A549 (cell line): ENCODE measurements at regions not wholly inside any gene's neighbourhood (a gene's known extent, or its start where the extent isn't known, plus 50 kb on each side); places are given as distances from the start of the nearest gene placed in this dataset.

Experiments
- ATAC-seq, 2 experiments: fragments of 200-7000 bp in 1 of 2; fragments of >200 bp in 1 of 2; cut with Nextera tagmentation in 1 of 2; cut with Tn5 transposase in 1 of 2; 3 replicates each; pipeline versions ENCODE4 v1.8.0 to v1.9.1; 2018 to 2020; ENCODE audit warnings: mild to moderate bottlenecking in 1 of 2, moderate library complexity in 1 of 2
- CTCF ChIA-PET: fragments of 300-600 bp; sonication (Branson Sonifier 250); formaldehyde crosslinking; extraction: SDS; loops from one replicate; lab custom pipeline; 2021; ENCODE audit warnings: antibody characterized with exemption, inconsistent platforms; lab: Yijun Ruan, JAX
- POLR2A ChIA-PET: fragments of 350-600 bp; formaldehyde crosslinking; extraction: SDS; loops from one replicate; lab custom pipeline; 2021; ENCODE audit warnings: antibody characterized with exemption, inconsistent platforms; lab: Yijun Ruan, JAX
- DNase-seq, 2 experiments: peaks; one replicate each; pipeline versions ENCODE4 v3.0.0 to v3.0.0-alpha.2; 2011 to 2016; ENCODE audit warnings: low read depth in 1 of 2, low spot score in 1 of 2
- FAIRE-seq: peaks from 2 replicates; lab custom pipeline; 2011; peaks lifted over from hg19 to GRCh38; lab: Jason Lieb, UNC
- H3K27ac ChIP-seq, 2 experiments: fragments of >200 bp; sonication (Bioruptor Twin); formaldehyde crosslinking; 3 replicates each; pipeline ENCODE4 v1.5.1; 2016 to 2017
- H3K4me1 ChIP-seq: fragments of >200 bp; sonication (Bioruptor Twin); formaldehyde crosslinking; 3 replicates; pipeline ENCODE4 v1.6.1; 2016
- H3K4me2 ChIP-seq: fragments of >200 bp; sonication (Bioruptor Twin); formaldehyde crosslinking; 3 replicates; pipeline ENCODE4 v1.6.1; 2016
- H3K4me3 ChIP-seq: fragments of >200 bp; sonication (Bioruptor Twin); formaldehyde crosslinking; 3 replicates; pipeline ENCODE4 v1.5.1; 2016
- H3K9me3 ChIP-seq: fragments of >200 bp; sonication (Bioruptor Twin); formaldehyde crosslinking; 3 replicates; pipeline ENCODE4 v1.6.1; 2016
- CBX8 ChIP-seq: fragments of 200-600 bp; sonication (generic); IDR thresholded peaks from 2 replicates; pipeline ENCODE4 v1.6.1; 2016
- CTCF ChIP-seq: fragments of >200 bp; sonication (Bioruptor Twin); formaldehyde crosslinking; IDR thresholded peaks from 3 replicates; pipeline ENCODE4 v1.5.1; 2016
- EP300 ChIP-seq, 2 experiments: fragments of >200 bp; sonication (Bioruptor Twin); formaldehyde crosslinking; IDR thresholded peaks; 2 replicates in 1 of 2; 3 replicates in 1 of 2; pipeline ENCODE4 v1.6.1; 2016 to 2017
- ESRRA ChIP-seq: fragments of 150-350 bp; IDR thresholded peaks from 2 replicates; pipeline ENCODE4 v1.6.1; 2014; ENCODE audit warnings: mild to moderate bottlenecking, low read length, borderline replicate concordance
- FOSB ChIP-seq: fragments of 250-450 bp; sonication (Bioruptor Pico); IDR thresholded peaks from 2 replicates; pipeline ENCODE4 v1.5.0; 2020; ENCODE audit warnings: mild to moderate bottlenecking, moderate library complexity
- FOXS1 ChIP-seq: fragments of 250-450 bp; sonication (Bioruptor Pico); IDR thresholded peaks from 2 replicates; pipeline ENCODE4 v1.5.0; 2020; ENCODE audit warnings: mild to moderate bottlenecking, moderate library complexity
- HDAC2 ChIP-seq: fragments of 200-600 bp; sonication (generic); IDR thresholded peaks from 2 replicates; pipeline ENCODE4 v1.6.1; 2016
- HES2 ChIP-seq: fragments of >200 bp; sonication (Bioruptor Twin); formaldehyde crosslinking; IDR thresholded peaks from 2 replicates; pipeline ENCODE4 v1.6.1; 2016
- HOXA7 ChIP-seq: fragments of 250-450 bp; sonication (Bioruptor Pico); IDR thresholded peaks from 2 replicates; pipeline ENCODE4 v1.5.0; 2020; ENCODE audit warnings: mild to moderate bottlenecking, moderate library complexity
- HOXB5 ChIP-seq: fragments of 250-450 bp; sonication (Bioruptor Pico); IDR thresholded peaks from 2 replicates; pipeline ENCODE4 v1.5.0; 2020; ENCODE audit warnings: mild to moderate bottlenecking, moderate library complexity
- KDM1A ChIP-seq: fragments of 200-600 bp; sonication (generic); IDR thresholded peaks from 2 replicates; pipeline ENCODE4 v1.6.1; 2016; ENCODE audit warnings: low read depth, mild to moderate bottlenecking
- KDM5A ChIP-seq: fragments of 200-600 bp; sonication (generic); IDR thresholded peaks from 2 replicates; pipeline ENCODE4 v1.6.1; 2016; ENCODE audit warnings: antibody characterized with exemption, mild to moderate bottlenecking
- MAX ChIP-seq: IDR thresholded peaks from 2 replicates; pipeline ENCODE4 v1.6.1; 2012
- MYC ChIP-seq: IDR thresholded peaks from 2 replicates; pipeline ENCODE4 v1.6.1; 2012; ENCODE audit warnings: mild to moderate bottlenecking, inconsistent platforms, low read length, improper control_type of control experiment, borderline replicate concordance
- PBX3 ChIP-seq: IDR thresholded peaks from 2 replicates; pipeline ENCODE4 v1.6.1; 2012
- PHF8 ChIP-seq: fragments of 200-600 bp; sonication (generic); IDR thresholded peaks from 2 replicates; pipeline ENCODE4 v1.6.1; 2016; ENCODE audit warnings: low read depth, mild to moderate bottlenecking, antibody characterized with exemption, moderate library complexity, borderline replicate concordance
- POLR2A ChIP-seq: IDR thresholded peaks from 2 replicates; pipeline ENCODE4 v1.6.1; 2012; ENCODE audit warnings: mild to moderate bottlenecking, low read length
- POLR2AphosphoS2 ChIP-seq: conservative IDR thresholded peaks from 2 replicates; pipeline ENCODE4 v1.6.1; 2012; ENCODE audit warnings: low read length, improper control_type of control experiment, inconsistent platforms
- RARB ChIP-seq: fragments of 250-450 bp; sonication (Bioruptor Pico); IDR thresholded peaks from 2 replicates; pipeline ENCODE4 v1.8.0; 2021; ENCODE audit warnings: mild to moderate bottlenecking, moderate library complexity
- RCOR1 ChIP-seq: fragments of 150-350 bp; IDR thresholded peaks from 2 replicates; pipeline ENCODE4 v1.6.1; 2014; ENCODE audit warnings: antibody characterized with exemption, low read length, low read depth
- RFX5 ChIP-seq: fragments of 450-650 bp; IDR thresholded peaks from 2 replicates; pipeline ENCODE4 v1.7.1; 2014; ENCODE audit warnings: antibody characterized with exemption, mild to moderate bottlenecking, moderate library complexity
- TP53 ChIP-seq: fragments of 250-450 bp; sonication (Bioruptor Pico); IDR thresholded peaks from 2 replicates; pipeline ENCODE4 v1.5.0; 2021; ENCODE audit warnings: mild to moderate bottlenecking, moderate library complexity
- ZC3H11A ChIP-seq: fragments of 450-650 bp; IDR thresholded peaks from 2 replicates; pipeline ENCODE4 v1.6.1; 2014; ENCODE audit warnings: antibody characterized with exemption, mild to moderate bottlenecking
- ZNF302 ChIP-seq: fragments of 250-450 bp; sonication (Bioruptor Pico); IDR thresholded peaks from 2 replicates; pipeline ENCODE4 v1.9.0; 2021; ENCODE audit warnings: inconsistent platforms, mild to moderate bottlenecking, moderate library complexity
- ZSCAN20 ChIP-seq: fragments of 250-450 bp; sonication (Bioruptor Pico); IDR thresholded peaks from 2 replicates; pipeline ENCODE4 v1.8.0; 2022; ENCODE audit warnings: mild to moderate bottlenecking, moderate library complexity
- WGBS: methylation state at CpG from one replicate; pipeline ENCODE4 v1.1.6; 2017; ENCODE audit errors: missing lambda C conversion rate; 5-methylcytosine and 5-hydroxymethylcytosine counted together

GRCh38 chr13:80082396-80083080, 258.4 kb downstream of the SPRY2 start:
- Histone ChIP-seq H3K4me2 (no peak overlapping the region), H3K9me3 (no peaks in the 10 kb centered on the region), H3K4me3 (no peak overlapping the region), H3K27ac (no peak overlapping the region), H3K4me1 (peaks cover 37% of the 10 kb centered on the region)
- ATAC-seq: no peak
- FAIRE-seq: no peak
- ChIA-PET POLR2A (no interaction called here), CTCF (no interaction called here)
- DNase-seq: no peak
- no peak for TF ChIP-seq ZC3H11A
- no peak for TF ChIP-seq FOXS1
- TF ChIP-seq RARB (CRISPR knock-in tag): no peak
- no peak for TF ChIP-seq KDM5A
- TF ChIP-seq CBX8: no peak
- TF ChIP-seq PHF8: no peak
- no peak for TF ChIP-seq POLR2A
- no peak for TF ChIP-seq ZSCAN20
- TF ChIP-seq ESRRA: no peak
- TF ChIP-seq RCOR1: no peak
- TF ChIP-seq EP300 (IDR thresholded peaks at IDR 0.05): no peak
- TF ChIP-seq ZNF302: no peak

GRCh38 chr13:80074811-80075210, 266.1 kb downstream of the SPRY2 start:
- H3K4me2 ChIP-seq: no peak overlapping the region
- DNase-seq (no peak), ATAC-seq (no peak), FAIRE-seq (no peak)
- no peak overlapping the region for H3K27ac ChIP-seq
- POLR2A ChIA-PET: no interaction called here
- H3K9me3 ChIP-seq: no peaks in the 10 kb centered on the region
- H3K4me1 ChIP-seq: no peaks in the 10 kb centered on the region
- 84% methylated on average over 4 of the region's 4 CpGs for WGBS
- H3K4me3 ChIP-seq: no peak overlapping the region
- CTCF ChIA-PET: no interaction called here
- no peak for TF ChIP-seq POLR2AphosphoS2
- TF ChIP-seq TP53 (CRISPR knock-in tag): no peak
- no peak for TF ChIP-seq HDAC2
- no peak for TF ChIP-seq KDM1A
- TF ChIP-seq FOSB (CRISPR knock-in tag): no peak
- TF ChIP-seq FOXS1: no peak
- TF ChIP-seq RFX5: no peak
- TF ChIP-seq HOXA7 (CRISPR knock-in tag): no peak
- no peak for TF ChIP-seq EP300 (IDR thresholded peaks at IDR 0.05)
- no peak for TF ChIP-seq CTCF
- no peak for TF ChIP-seq MAX
- no peak for TF ChIP-seq HOXB5 (CRISPR knock-in tag)
- TF ChIP-seq HES2: no peak
- no peak for TF ChIP-seq ZC3H11A
- no peak for TF ChIP-seq MYC
- no peak for TF ChIP-seq PBX3
- TF ChIP-seq, all 56 proteins: peak for 0
